Suprapubic skin (tissue), 3 donors: ENCODE measurements at regions not wholly inside any gene's neighbourhood (a gene's known extent, or its start where the extent isn't known, plus 50 kb on each side); places are given as distances from the start of the nearest gene placed in this dataset.

Source experiments
- CTCF ChIP-seq, 2 donors: fragments of 200-600 bp in 1 of 2; fragments of 450-650 bp in 1 of 2; sonication (generic) in 1 of 2; IDR thresholded peaks; one replicate each; pipeline ENCODE4 v1.5.1; 2016 to 2019; ENCODE audit warnings: antibody characterized with exemption in 2 of 2, mild to moderate bottlenecking in 1 of 2, moderate library complexity in 1 of 2
- POLR2A ChIP-seq, 2 donors: fragments of 450-650 bp; IDR thresholded peaks; one replicate each; pipeline ENCODE4 v1.6.1; 2017; ENCODE audit warnings: antibody characterized with exemption in 2 of 2, mild to moderate bottlenecking in 2 of 2, moderate library complexity in 2 of 2

GRCh38 chrX:125089761-125090445, 229.8 kb upstream of the TEX13C start:
- TF ChIP-seq POLR2A (IDR thresholded peaks at IDR 0.05), result no peak
- TF ChIP-seq CTCF (IDR thresholded peaks at IDR 0.05), result no peak
